Heart left ventricle (tissue), 13 donors: ENCODE measurements at regions not wholly inside any gene's neighbourhood (a gene's known extent, or its start where the extent isn't known, plus 50 kb on each side); places are given as distances from the start of the nearest gene placed in this dataset.

ENCODE experiments used
- CTCF ChIP-seq, 12 donors: fragments of 200-600 bp; sonication (generic) in 4 of 12; IDR thresholded peaks; one replicate each; pipeline versions ENCODE4 v1.5.0 to v1.8.0; 2018 to 2022; ENCODE audit warnings: antibody characterized with exemption in 12 of 12, mild to moderate bottlenecking in 5 of 12
- POLR2A ChIP-seq, 2 donors: fragments of 450-650 bp; IDR thresholded peaks; one replicate each; pipeline ENCODE4 v1.6.1; 2017; ENCODE audit warnings: antibody characterized with exemption in 2 of 2, mild to moderate bottlenecking in 2 of 2, moderate library complexity in 2 of 2
- donor health status: ischemic (EF 13 %, LVEDD 7.1; RV severe dilation, severe dysfunction).
- donor health status: DM: no; HTN: yes; CAD: no.
- donor health status: DM: no; HTN: no; CAD: no.
- donor health status: ischemic (EF 25% LVEDD 6.9; RV normal size, moderate dysfunction).
- donor health status: ischemic (EF 25% LVEDD 5.7; RV mildly dilated, moderate dysfunction).
- donor health status: ischemic (EF 35%, LVEDD 5.7; RV mildly dilated, moderate dysfunction).
- donor health status: nonischemic (EF 11% LVEDD 7.7; RV severe dilation, severe dysfunction).
- donor health status: DM: yes; HTN: yes; CAD: no.
- donor health status: PGD.
- donor health status: ischemic (EF 29% LVEDD 5.4; RV normal size, mild dysfunction).
- donor health status: nonischemic (EF 23%, LVEDD 6.1; RV moderate dilation, normal function).

DNA sequence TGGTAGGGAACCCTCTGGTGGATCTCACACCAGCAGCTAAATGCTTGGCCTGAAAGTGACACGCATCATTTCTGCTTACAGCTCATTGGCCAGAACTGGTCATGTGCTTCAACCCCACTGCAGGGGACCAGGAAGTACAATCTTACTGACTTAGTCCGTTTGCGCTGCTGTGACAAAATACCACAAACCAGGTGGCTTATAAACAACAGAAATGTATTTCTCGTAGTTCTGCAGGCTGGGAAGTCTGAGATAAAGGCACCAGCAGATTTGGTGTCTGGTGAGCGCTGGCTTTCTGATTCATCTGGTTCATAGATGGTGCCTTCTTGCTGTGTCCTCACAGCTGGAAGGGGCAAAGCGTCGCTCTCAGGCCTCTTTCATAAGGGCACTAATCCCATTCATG lies 77.4 kb upstream of the SELENOK start:
- TF ChIP-seq POLR2A (IDR thresholded peaks at IDR 0.05) (no peak), CTCF (IDR thresholded peaks at IDR 0.05) (no peak)
